ENCODE measurements at regions not wholly inside any gene's neighbourhood (a gene's known extent, or its start where the extent isn't known, plus 50 kb on each side); places are given as distances from the start of the nearest gene placed in this dataset.

DNA sequence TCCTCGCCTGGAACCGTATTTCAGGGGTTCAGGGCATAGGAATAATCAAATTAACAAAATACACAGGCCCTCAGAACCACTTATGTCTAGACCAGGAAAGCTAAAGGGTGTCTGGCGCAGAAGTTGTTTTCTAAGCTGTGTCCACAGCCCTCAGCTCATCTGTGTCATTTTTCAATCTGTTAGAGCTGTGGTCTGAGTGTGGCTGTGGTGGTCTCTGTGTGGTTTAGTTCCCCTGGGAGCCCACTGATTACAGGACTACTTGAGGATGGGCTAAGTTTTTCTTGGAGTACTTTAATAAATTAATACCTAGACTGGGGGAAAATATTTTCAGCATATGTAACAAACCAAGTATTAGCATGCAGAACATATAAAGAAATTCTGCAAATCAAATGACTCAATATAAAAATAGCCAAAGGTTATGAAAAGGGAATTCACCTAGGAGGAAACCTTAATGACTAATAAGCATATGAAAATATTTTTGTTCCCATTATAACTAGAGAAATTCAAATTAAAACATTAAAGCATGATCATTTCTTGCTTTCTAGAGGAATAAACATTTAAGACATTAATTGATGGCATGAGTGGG is 186.3 kb downstream of the SATB1 start:
- no peak overlapping the region for H3K4me2 ChIP-seq (ENCODE audit: low read depth, low read length, poor library complexity, severe bottlenecking)
- H2AFZ ChIP-seq (ENCODE audit: low read depth, low read length, severe bottlenecking) = no peak overlapping the region
- H3K79me2 ChIP-seq (ENCODE audit: insufficient read depth, low read length) = no peaks in the 10 kb centered on the region
- H3K27me3 ChIP-seq (ENCODE audit: low read length) = peaks cover 4% of the 10 kb centered on the region; the same call in 1 of the 2 replicates
- H3K36me3 ChIP-seq (ENCODE audit: low read length) = no peaks in the 10 kb centered on the region
- TF ChIP-seq, protein P1, sequence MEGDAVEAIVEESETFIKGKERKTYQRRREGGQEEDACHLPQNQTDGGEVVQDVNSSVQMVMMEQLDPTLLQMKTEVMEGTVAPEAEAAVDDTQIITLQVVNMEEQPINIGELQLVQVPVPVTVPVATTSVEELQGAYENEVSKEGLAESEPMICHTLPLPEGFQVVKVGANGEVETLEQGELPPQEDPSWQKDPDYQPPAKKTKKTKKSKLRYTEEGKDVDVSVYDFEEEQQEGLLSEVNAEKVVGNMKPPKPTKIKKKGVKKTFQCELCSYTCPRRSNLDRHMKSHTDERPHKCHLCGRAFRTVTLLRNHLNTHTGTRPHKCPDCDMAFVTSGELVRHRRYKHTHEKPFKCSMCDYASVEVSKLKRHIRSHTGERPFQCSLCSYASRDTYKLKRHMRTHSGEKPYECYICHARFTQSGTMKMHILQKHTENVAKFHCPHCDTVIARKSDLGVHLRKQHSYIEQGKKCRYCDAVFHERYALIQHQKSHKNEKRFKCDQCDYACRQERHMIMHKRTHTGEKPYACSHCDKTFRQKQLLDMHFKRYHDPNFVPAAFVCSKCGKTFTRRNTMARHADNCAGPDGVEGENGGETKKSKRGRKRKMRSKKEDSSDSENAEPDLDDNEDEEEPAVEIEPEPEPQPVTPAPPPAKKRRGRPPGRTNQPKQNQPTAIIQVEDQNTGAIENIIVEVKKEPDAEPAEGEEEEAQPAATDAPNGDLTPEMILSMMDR (IDR thresholded peaks at IDR 0.05; ENCODE audit: insufficient read depth, low read length, poor library complexity, severe bottlenecking) = no peak
- no peak for TF ChIP-seq EZH2phosphoT487 (conservative IDR thresholded peaks at IDR 0.05; ENCODE audit: low read length)
- H4K20me1 ChIP-seq (ENCODE audit: low read depth, low read length) = no peaks in the 10 kb centered on the region
- no peaks in the 10 kb centered on the region for H3F3A ChIP-seq (ENCODE audit: insufficient read depth)
- no peak overlapping the region for H3K9ac ChIP-seq (ENCODE audit: low read length)
- no peaks in the 10 kb centered on the region for H3K9me2 ChIP-seq (replicated peaks; ENCODE audit: insufficient read depth, low read length)
- H3K9me3 ChIP-seq (ENCODE audit: insufficient read depth, low read length) = no peaks in the 10 kb centered on the region
- no peak overlapping the region for H3K27ac ChIP-seq (ENCODE audit: low read depth, low read length)
- no peak overlapping the region for H3K4me3 ChIP-seq (ENCODE audit: insufficient read depth, low read length, poor library complexity, severe bottlenecking)

DNA sequence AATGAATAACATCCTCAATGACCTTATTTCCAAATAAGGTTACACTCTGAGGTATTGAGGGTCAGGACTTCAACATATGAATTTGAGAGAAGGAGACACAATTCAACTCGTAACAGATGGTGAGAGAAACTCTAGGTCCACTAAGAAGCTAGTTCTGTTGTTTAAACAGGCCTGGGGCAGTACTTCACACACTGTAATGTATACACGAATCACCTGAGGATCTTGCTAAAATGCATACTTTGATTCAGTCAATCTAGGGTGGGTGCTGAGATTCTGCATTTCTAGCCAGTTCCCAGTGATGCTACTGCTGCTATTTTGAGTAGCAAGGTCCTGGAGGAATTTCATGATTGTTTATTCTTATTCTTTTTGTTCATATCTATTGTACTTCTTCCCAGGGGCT is 186.8 kb downstream of the SATB1 start:
- Histone ChIP-seq H3F3A (ENCODE audit: insufficient read depth) (no peaks in the 10 kb centered on the region), H3K9me3 (ENCODE audit: insufficient read depth, low read length) (no peaks in the 10 kb centered on the region), H3K9me2 (replicated peaks; ENCODE audit: insufficient read depth, low read length) (no peaks in the 10 kb centered on the region), H3K4me2 (ENCODE audit: low read depth, low read length, poor library complexity, severe bottlenecking) (no peak overlapping the region), H3K9ac (ENCODE audit: low read length) (no peak overlapping the region), H3K79me2 (ENCODE audit: insufficient read depth, low read length) (no peaks in the 10 kb centered on the region), H3K27me3 (ENCODE audit: low read length) (peaks cover 4% of the 10 kb centered on the region; the same call in 1 of the 2 replicates), H3K4me3 (ENCODE audit: insufficient read depth, low read length, poor library complexity, severe bottlenecking) (no peak overlapping the region), H2AFZ (ENCODE audit: low read depth, low read length, severe bottlenecking) (no peak overlapping the region), H3K27ac (ENCODE audit: low read depth, low read length) (no peak overlapping the region), H4K20me1 (ENCODE audit: low read depth, low read length) (no peaks in the 10 kb centered on the region), H3K36me3 (ENCODE audit: low read length) (no peaks in the 10 kb centered on the region)
- TF ChIP-seq EZH2phosphoT487 (conservative IDR thresholded peaks at IDR 0.05; ENCODE audit: low read length) = no peak
- TF ChIP-seq, protein P1 (IDR thresholded peaks at IDR 0.05; ENCODE audit: insufficient read depth, low read length, poor library complexity, severe bottlenecking) = no peak

DNA sequence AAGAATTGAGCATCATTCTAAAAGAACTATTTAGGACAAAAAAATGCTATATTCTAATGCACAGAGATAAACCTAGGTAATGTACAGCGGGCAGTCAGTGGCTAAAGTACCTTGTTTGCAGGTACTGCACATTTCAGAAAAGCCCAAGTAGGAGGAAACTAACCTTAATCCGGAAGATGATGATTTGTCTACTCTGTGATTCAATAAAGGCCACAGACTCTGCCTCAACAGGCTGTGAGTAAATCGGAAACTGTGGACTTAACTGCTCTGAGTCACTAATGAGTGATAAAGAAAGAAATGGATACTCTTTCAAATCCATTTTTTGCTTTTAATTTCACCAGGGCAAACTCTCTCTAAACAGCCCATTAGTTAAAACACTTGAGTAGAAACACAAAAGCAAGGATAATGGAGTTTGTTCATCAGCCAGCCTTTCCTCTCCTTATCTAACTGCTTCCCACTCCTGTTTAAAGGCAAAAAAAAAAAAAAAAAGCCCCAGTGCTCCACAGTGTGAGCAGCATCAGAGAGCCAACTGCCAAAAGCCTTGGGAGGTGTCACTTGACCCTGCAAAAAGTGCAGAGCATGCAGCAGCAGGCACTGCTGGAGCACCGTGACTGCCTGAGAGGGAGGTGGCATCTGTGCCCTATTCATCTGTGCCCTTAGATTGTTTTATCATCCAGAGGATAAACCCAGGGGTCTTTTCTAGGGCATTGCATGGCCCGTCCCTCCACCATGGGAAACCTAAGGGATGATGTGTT is 187.7 kb downstream of the SATB1 start:
- Histone ChIP-seq H3K9me2 (replicated peaks; ENCODE audit: insufficient read depth, low read length) (no peaks in the 10 kb centered on the region), H3K79me2 (ENCODE audit: insufficient read depth, low read length) (no peaks in the 10 kb centered on the region), H3K36me3 (ENCODE audit: low read length) (no peaks in the 10 kb centered on the region), H3K9me3 (ENCODE audit: insufficient read depth, low read length) (no peaks in the 10 kb centered on the region), H4K20me1 (ENCODE audit: low read depth, low read length) (no peaks in the 10 kb centered on the region), H3K9ac (ENCODE audit: low read length) (no peak overlapping the region), H2AFZ (ENCODE audit: low read depth, low read length, severe bottlenecking) (no peak overlapping the region), H3F3A (ENCODE audit: insufficient read depth) (no peaks in the 10 kb centered on the region), H3K4me3 (ENCODE audit: insufficient read depth, low read length, poor library complexity, severe bottlenecking) (no peak overlapping the region), H3K27me3 (ENCODE audit: low read length) (peaks cover 4% of the 10 kb centered on the region; the same call in 1 of the 2 replicates), H3K4me2 (ENCODE audit: low read depth, low read length, poor library complexity, severe bottlenecking) (no peak overlapping the region), H3K27ac (ENCODE audit: low read depth, low read length) (no peak overlapping the region)
- TF ChIP-seq EZH2phosphoT487 (conservative IDR thresholded peaks at IDR 0.05; ENCODE audit: low read length) = no peak
- TF ChIP-seq, protein P1 (IDR thresholded peaks at IDR 0.05; ENCODE audit: insufficient read depth, low read length, poor library complexity, severe bottlenecking) = no peak

Measured in SU-DHL-6 (cell line).